ENCODE measurements at regions not wholly inside any gene's neighbourhood (a gene's known extent, or its start where the extent isn't known, plus 50 kb on each side); places are given as distances from the start of the nearest gene placed in this dataset.

- TF ChIP-seq, protein P1, sequence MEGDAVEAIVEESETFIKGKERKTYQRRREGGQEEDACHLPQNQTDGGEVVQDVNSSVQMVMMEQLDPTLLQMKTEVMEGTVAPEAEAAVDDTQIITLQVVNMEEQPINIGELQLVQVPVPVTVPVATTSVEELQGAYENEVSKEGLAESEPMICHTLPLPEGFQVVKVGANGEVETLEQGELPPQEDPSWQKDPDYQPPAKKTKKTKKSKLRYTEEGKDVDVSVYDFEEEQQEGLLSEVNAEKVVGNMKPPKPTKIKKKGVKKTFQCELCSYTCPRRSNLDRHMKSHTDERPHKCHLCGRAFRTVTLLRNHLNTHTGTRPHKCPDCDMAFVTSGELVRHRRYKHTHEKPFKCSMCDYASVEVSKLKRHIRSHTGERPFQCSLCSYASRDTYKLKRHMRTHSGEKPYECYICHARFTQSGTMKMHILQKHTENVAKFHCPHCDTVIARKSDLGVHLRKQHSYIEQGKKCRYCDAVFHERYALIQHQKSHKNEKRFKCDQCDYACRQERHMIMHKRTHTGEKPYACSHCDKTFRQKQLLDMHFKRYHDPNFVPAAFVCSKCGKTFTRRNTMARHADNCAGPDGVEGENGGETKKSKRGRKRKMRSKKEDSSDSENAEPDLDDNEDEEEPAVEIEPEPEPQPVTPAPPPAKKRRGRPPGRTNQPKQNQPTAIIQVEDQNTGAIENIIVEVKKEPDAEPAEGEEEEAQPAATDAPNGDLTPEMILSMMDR (IDR thresholded peaks at IDR 0.05): no peak
- no peak for TF ChIP-seq POLR2A (IDR thresholded peaks at IDR 0.05)
These were observed 239.1 kb downstream of the TRIB2 start for GRCh38 chr2:12955864-12956263.

All from Peyer's patch (tissue), 4 donors.